ENCODE measurements at regions not wholly inside any gene's neighbourhood (a gene's known extent, or its start where the extent isn't known, plus 50 kb on each side); places are given as distances from the start of the nearest gene placed in this dataset.

DNA sequence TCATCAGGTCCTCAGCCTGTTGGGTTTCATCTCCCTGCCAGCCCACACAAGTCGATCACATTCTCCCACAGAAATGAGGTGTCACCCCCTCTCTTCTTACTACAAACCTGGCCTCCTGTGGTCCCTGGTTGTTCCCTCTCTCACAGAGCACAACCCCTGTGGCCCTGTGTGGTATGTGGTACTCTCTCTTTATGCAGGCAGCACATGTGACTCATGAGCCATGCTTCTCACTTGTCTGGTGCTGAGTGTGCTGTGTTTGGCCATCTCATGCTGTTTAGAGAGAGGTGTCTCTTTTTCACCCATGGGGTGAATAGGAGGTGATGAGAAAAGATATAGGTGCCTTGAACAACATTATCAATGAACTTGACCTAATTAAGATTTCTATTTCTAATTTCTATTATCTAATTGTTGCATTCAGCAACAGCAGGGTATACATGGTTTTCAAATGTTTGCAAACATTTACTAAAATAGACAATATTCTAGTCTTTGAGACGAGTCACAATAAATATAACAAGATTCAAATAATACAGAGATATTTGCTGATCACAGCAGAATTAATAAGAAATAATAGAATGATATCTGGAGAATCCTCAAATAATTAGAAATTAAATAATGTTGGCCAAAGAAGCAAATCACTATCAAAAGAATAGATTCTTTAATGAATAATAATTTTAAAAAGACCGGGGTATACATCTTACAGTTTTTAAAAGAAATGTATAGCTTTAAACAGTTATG, 633.8 kb upstream of the IGFBP3 start:
- no peak for TF ChIP-seq EZH2phosphoT487 (IDR thresholded peaks at IDR 0.05; ENCODE audit: borderline replicate concordance, low read depth, low read length)
- no peak for TF ChIP-seq CTCF (conservative IDR thresholded peaks at IDR 0.05; ENCODE audit: low read length)
- Histone ChIP-seq H3K36me3 (ENCODE audit: insufficient read depth, low read length) (no peaks in the 10 kb centered on the region), H2AFZ (ENCODE audit: low read length) (no peak overlapping the region), H3K27ac (ENCODE audit: low read depth, low read length, poor library complexity, severe bottlenecking) (no peak overlapping the region), H3K9me2 (ENCODE audit: insufficient read depth, low read length) (no peaks in the 10 kb centered on the region), H3K79me2 (ENCODE audit: insufficient read depth, low read depth, low read length) (no peaks in the 10 kb centered on the region), H3K4me2 (ENCODE audit: low read length) (no peak overlapping the region), H4K20me1 (ENCODE audit: insufficient read depth, low read length) (no peaks in the 10 kb centered on the region), H3K9me3 (ENCODE audit: low read length) (no peaks in the 10 kb centered on the region), H3K4me1 (ENCODE audit: insufficient read depth, low read length, poor library complexity, severe bottlenecking) (no peaks in the 10 kb centered on the region), H3K4me3 (ENCODE audit: low read depth, low read length, poor library complexity, severe bottlenecking) (no peak overlapping the region)
- no TSS peak for BruUV-seq (replicated peaks)
- ChIA-PET CTCF (ENCODE audit: unreplicated experiment) (no interaction called here), POLR2A (no interaction called here)
- intact Hi-C loops (cut with micrococcal nuclease; ENCODE audit: unreplicated experiment): no loop called here
- no peak for DNase-seq (ENCODE audit: low spot score)

- Histone ChIP-seq H3K4me1 (ENCODE audit: insufficient read depth, low read length, poor library complexity, severe bottlenecking) (no peaks in the 10 kb centered on the region), H3K9me2 (ENCODE audit: insufficient read depth, low read length) (no peaks in the 10 kb centered on the region), H3K4me2 (ENCODE audit: low read length) (no peak overlapping the region), H3K79me2 (ENCODE audit: insufficient read depth, low read depth, low read length) (no peaks in the 10 kb centered on the region), H2AFZ (ENCODE audit: low read length) (no peak overlapping the region), H3K27ac (ENCODE audit: low read depth, low read length, poor library complexity, severe bottlenecking) (no peak overlapping the region), H3K36me3 (ENCODE audit: insufficient read depth, low read length) (no peaks in the 10 kb centered on the region), H3K9me3 (ENCODE audit: low read length) (no peaks in the 10 kb centered on the region), H3K4me3 (ENCODE audit: low read depth, low read length, poor library complexity, severe bottlenecking) (no peak overlapping the region), H4K20me1 (ENCODE audit: insufficient read depth, low read length) (no peaks in the 10 kb centered on the region)
- intact Hi-C loops (cut with micrococcal nuclease; ENCODE audit: unreplicated experiment): no loop called here
- no peak for DNase-seq (ENCODE audit: low spot score)
- no TSS peak for BruUV-seq (replicated peaks)
- no peak for TF ChIP-seq EZH2phosphoT487 (IDR thresholded peaks at IDR 0.05; ENCODE audit: borderline replicate concordance, low read depth, low read length)
- no peak for TF ChIP-seq CTCF (conservative IDR thresholded peaks at IDR 0.05; ENCODE audit: low read length)
- ChIA-PET CTCF (ENCODE audit: unreplicated experiment) (no interaction called here), POLR2A (no interaction called here)
Measured at GRCh38 chr7:46551603-46552002, 630.5 kb upstream of the IGFBP3 start.

DNA sequence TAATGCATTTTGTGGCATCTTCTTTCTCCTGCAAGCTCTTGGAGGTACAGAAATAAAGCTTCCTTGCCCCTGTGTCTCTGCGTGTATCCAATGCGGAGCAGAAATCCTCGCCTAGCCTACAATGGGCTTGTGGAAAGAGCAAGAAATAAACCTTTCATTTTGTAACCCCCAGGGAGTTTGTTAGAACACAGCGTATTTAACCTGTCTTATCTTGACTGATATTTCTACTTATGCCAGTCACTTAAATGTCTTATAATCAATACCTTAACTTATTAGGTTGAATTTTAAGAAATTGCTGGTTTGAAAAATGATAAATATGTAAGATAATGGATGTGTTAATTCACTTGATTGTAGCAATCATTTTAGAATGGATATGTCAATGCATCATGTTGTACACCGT, 629.8 kb upstream of the IGFBP3 start:
- DNase-seq (ENCODE audit: low spot score): no peak
- H3K9me3 ChIP-seq (ENCODE audit: low read length): no peaks in the 10 kb centered on the region
- TF ChIP-seq CTCF (conservative IDR thresholded peaks at IDR 0.05; ENCODE audit: low read length): no peak
- TF ChIP-seq EZH2phosphoT487 (IDR thresholded peaks at IDR 0.05; ENCODE audit: borderline replicate concordance, low read depth, low read length): no peak

More for the DNA sequence above, 629.8 kb upstream of the IGFBP3 start:
- no peaks in the 10 kb centered on the region for H3K4me1 ChIP-seq (ENCODE audit: insufficient read depth, low read length, poor library complexity, severe bottlenecking)
- H2AFZ ChIP-seq (ENCODE audit: low read length): no peak overlapping the region
- POLR2A ChIA-PET: interaction anchor here (0.6 to 0.7 kb wide), 4 partner anchors 17 to 420 kb away, joined by 3 read pairs; no protein-coding TSS in a partner anchor
- no peaks in the 10 kb centered on the region for H3K36me3 ChIP-seq (ENCODE audit: insufficient read depth, low read length)
- no peaks in the 10 kb centered on the region for H3K9me2 ChIP-seq (ENCODE audit: insufficient read depth, low read length)
- CTCF ChIA-PET (ENCODE audit: unreplicated experiment): interaction anchor here (1.1 kb wide), 1 partner anchor 10 kb away, joined by 3 read pairs; no protein-coding TSS in a partner anchor
- intact Hi-C loops (cut with micrococcal nuclease; ENCODE audit: unreplicated experiment): no loop called here
- no peak overlapping the region for H3K4me2 ChIP-seq (ENCODE audit: low read length)
- no peaks in the 10 kb centered on the region for H4K20me1 ChIP-seq (ENCODE audit: insufficient read depth, low read length)
- H3K4me3 ChIP-seq (ENCODE audit: low read depth, low read length, poor library complexity, severe bottlenecking): no peak overlapping the region
- BruUV-seq (replicated peaks): no TSS peak
- H3K27ac ChIP-seq (ENCODE audit: low read depth, low read length, poor library complexity, severe bottlenecking): no peak overlapping the region
- no peaks in the 10 kb centered on the region for H3K79me2 ChIP-seq (ENCODE audit: insufficient read depth, low read depth, low read length)
